Stimulated activated CD8-positive, alpha-beta memory T cell treated with anti-CD3 and anti-CD28 coated beads, Interleukin-4, amount 100 ng/mL, for 4 hours (primary cell): ENCODE measurements at regions not wholly inside any gene's neighbourhood (a gene's known extent, or its start where the extent isn't known, plus 50 kb on each side); places are given as distances from the start of the nearest gene placed in this dataset.

Experiments used
- DNase-seq, 2 donors: peaks; one replicate each; pipeline ENCODE4 v3.0.0-alpha.2; 2020; ENCODE audit warnings: low read depth in 2 of 2, low spot score in 1 of 2

DNA sequence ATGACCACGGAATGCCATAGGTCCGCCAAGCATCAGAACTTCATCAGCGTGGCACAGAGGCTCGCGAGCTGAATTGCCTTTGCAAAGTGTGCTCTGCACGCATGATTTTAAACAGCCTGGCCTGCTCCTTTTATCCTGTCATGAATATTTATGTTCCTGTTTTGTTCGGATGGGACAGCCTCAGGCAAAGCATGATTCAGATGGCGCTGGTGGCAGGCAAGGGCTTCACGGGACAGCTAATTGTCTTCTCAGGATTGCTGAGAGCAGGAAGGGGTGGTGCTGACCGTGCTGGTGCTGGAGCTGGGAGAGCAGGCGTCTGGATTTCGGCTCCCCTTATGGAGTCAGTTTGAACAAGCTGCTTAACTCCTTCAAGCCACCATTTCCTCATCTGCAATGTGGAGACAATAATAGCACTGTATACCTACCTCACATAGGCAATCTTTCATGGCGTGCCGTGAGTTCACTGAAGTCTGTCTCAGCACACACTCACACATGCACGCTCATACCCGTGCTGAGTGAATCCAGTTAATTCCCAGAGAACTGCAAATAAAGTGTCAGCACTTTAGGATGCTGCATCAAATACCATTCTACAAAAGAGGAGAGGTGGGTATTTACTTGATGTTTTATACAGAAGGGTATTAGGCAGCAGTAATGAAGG, 79.7 kb upstream of the APCDD1 start:
- DNase-seq, result no peak

DNA sequence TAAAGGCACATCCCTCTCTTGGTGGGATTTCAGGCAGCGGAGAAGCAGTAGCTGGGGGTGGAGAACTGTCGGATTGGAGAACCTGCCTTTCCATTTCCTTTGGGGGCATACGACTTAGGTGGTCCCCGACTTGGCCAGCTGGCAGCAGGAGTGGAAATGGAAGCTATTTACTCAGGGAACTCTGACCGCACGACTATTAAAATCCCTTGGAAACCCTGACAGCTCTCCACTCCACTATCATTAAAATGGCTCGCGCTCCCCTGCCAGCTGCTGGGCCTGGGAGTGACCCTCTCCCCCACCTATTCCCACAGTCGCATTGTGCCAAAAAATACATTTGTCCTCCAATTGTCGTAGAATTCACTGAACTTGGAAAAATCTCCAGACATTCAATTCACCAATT, 77.7 kb upstream of the APCDD1 start:
- no peak for DNase-seq

DNA sequence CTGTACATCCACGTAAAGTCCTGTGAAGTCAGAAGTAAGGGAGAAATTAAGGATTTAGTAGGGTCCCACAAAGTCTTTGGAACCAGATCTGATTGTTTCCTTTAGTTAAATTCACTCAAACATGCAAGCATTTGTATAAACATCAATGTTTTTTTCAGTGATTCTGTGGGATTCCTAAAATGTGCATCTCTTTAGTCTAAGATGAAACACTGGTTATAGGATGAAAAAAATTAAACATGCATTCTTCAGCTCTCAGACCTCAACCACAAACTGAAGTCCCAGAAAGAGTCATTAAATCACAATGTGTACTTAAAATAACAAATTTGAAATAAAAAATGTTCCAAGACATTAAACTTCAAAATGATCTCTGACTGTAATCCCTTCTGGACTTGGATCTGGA, 76.5 kb upstream of the APCDD1 start:
- DNase-seq, result no peak

GRCh38 chr18:10378688-10379420, 75.6 kb upstream of the APCDD1 start:
- no peak for DNase-seq

GRCh38 chr18:10379522-10379921, 74.9 kb upstream of the APCDD1 start:
- DNase-seq, result no peak

- no peak for DNase-seq
These were observed 72.9 kb upstream of the APCDD1 start for GRCh38 chr18:10381516-10381915.

DNA sequence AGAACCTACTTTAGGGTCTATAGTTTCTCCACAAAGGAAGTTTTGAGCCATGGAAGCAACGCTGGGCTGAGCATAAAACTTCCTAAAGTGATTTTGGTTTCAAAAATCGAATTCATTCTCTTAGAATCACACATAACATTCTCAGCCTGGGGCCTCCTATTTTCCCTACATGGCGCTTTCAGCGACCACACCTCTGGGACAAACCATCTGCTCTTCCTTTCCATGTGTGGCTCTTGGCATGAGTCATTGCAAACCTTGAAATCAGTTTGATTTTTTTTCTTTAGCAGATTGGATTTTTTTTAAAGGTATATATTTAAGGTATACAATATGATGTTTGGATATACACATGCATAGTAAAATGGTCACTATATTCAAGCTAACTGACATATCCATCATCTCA, 72.5 kb upstream of the APCDD1 start:
- no peak for DNase-seq

GRCh38 chr18:10386049-10386448, 68.4 kb upstream of the APCDD1 start:
- no peak for DNase-seq

- no peak for DNase-seq
These were observed 67.5 kb upstream of the APCDD1 start for GRCh38 chr18:10386956-10387355.

DNA sequence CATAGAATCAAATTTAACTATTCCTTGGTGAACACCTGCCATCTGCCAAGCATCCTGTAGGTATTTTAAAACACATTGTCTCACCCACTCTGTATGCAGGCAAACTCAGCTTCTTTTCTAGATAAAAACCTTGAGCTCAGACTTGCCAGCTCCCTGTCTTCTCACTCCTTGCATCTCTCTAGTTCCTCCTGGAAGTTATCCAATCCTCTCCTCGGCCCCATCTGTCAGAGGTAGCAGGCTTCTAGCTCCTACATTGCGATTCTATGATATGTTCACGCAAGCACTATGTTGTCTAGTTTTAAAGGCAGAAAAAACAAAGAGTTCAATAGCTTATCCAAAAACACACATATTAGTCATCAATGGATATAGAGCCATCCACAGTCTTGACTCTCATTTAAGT, 67.0 kb upstream of the APCDD1 start:
- DNase-seq, result no peak

DNA sequence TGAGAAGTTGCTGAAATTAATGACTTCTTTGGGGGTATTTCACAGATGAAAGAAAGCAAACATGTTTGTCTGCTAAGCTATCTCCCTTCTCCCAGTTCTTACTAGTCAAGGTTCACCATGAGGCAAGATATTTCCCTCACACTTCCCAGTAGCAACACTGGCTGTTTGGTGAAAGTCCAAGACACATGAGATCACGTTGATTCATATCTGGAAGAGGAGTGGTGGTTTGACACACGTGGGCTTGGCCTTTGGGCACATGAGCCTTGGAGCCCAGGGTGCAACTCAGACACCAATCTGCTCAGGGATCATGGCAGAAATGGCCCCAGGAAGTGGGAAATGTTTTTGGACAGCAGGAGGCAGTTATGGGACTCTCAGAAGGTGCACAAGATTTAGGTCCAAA, 66.1 kb upstream of the APCDD1 start:
- DNase-seq, result no peak

- no peak for DNase-seq
These were observed 62.9 kb upstream of the APCDD1 start for GRCh38 chr18:10391506-10391905.

DNA sequence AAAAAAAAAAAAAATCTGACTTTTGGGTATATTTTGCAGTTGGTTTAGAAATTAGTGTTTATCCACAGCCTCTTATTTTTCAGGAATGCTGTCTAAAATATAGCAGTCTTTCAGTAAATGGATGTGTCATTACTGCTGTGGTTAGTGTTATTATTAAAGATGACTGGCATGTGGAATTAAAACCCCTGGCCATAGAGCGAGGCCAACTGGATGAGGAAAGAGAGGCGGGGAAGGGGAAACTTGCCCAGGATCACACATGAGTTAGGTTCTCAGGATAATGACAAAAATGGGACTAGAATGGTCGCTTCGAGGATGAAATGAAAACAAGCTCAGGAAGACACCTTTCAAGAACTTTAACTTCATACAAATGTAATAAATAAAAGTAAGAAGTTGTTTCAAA, 57.4 kb upstream of the APCDD1 start:
- no peak for DNase-seq

GRCh38 chr18:10398571-10398970, 55.9 kb upstream of the APCDD1 start:
- no peak for DNase-seq

DNA sequence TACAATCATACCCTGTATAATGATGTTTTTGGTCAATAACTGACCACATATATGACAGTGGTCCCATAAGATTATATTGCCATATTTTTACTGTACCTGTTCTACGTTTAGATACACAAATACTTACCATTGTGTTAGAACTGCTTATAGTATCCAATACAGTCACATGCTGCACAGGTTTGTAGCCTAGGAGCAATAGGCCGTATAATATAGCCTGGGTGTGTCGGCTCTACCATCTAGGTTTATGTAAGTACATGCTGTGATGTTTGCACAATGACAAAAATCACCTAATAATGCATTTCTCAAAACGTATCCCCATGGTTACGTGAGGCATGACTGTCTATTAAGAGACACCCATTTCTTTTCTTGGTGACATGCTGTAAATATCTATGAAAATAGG, 55.0 kb upstream of the APCDD1 start:
- DNase-seq, result no peak

- no peak for DNase-seq
These were observed 53.7 kb upstream of the APCDD1 start for GRCh38 chr18:10400534-10401307.

DNA sequence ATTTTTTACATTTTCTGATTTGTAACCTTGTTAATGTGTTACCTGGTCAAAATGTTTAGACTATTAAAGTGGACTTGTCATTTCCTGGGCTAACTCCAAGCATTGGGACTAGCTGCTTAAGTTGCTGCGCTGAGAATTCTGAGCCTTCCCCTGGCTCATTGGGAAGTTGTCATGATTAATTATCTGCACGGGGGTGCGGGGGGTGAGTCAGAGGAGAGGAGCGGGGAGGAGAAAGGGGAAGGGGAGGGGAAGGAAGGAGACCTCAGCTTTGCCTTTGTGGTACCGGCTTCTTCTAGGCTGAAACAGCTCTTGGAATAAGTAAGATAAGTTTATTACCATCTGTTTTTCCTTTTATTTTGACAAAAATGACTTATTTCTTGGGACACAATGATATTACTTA, 52.9 kb upstream of the APCDD1 start:
- DNase-seq, result no peak

- no peak for DNase-seq
These were observed 52.5 kb upstream of the APCDD1 start for GRCh38 chr18:10401930-10402329.

- DNase-seq, result no peak
These were observed 51.4 kb upstream of the APCDD1 start for GRCh38 chr18:10402871-10403559.

DNA sequence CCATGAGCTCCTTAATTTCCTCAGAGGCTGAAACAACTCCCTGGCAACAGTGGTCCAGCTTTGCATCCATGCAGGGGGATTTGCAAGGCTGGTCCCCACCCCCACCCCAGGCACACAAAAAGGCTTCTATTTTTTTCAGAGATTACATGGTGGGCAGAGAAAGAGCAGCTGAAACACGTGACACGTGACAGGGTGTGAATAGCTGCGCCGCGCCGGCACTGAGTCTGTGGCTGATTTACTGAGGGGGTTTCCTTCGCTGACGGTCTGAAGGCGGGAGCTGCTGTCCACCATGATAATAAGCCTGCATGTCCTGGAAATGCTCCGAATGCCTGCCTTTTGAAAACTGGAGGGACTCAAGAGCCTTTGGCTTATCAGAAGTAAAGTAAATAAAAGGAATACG, 50.7 kb upstream of the APCDD1 start:
- DNase-seq, result no peak

GRCh38 chr18:10404168-10404567, 50.3 kb upstream of the APCDD1 start:
- DNase-seq, result no peak
